ENCODE measurements at regions not wholly inside any gene's neighbourhood (a gene's known extent, or its start where the extent isn't known, plus 50 kb on each side); places are given as distances from the start of the nearest gene placed in this dataset.

GRCh38 chr10:43843321-43844101 lies 194.8 kb upstream of the ZNF32 start:
- 89% methylated on average over 9 of the region's 9 CpGs; no CpG with 5 or more reads in 1 of the 2 experiments for WGBS, 2 experiments (ENCODE audit: extremely low coverage in 1 of 2, insufficient coverage in 1 of 2, insufficient read length in 1 of 2, insufficient replicate concordance in 2 of 2, low coverage in 1 of 2, low lambda C conversion rate in 2 of 2, missing lambda C conversion rate in 1 of 2)
- Histone ChIP-seq H2BK12ac (ENCODE audit: low read depth, low read length) (no peak overlapping the region), H2BK20ac (ENCODE audit: low read length) (no peak overlapping the region), H4K91ac (replicated peaks; ENCODE audit: insufficient read length, low read length) (no peak overlapping the region), H2BK5ac (ENCODE audit: low read depth, low read length) (no peak overlapping the region), H2BK120ac (replicated peaks; ENCODE audit: low read depth, low read length) (no peak overlapping the region), H2AK5ac (ENCODE audit: low read depth, low read length) (no peak overlapping the region), H3K79me1 (ENCODE audit: low read depth, low read length) (no peaks in the 10 kb centered on the region), H3K4ac (replicated peaks; ENCODE audit: insufficient read length, low read depth, low read length) (no peak overlapping the region), H3K18ac (ENCODE audit: extremely low read depth, low read length) (no peak overlapping the region), H3K79me2 (ENCODE audit: control insufficient read depth in 1 of 2, insufficient read depth in 2 of 2, low read length in 2 of 2) (no peaks in the 10 kb centered on the region), H3K14ac (ENCODE audit: insufficient read length) (no peak overlapping the region), H4K5ac (ENCODE audit: insufficient read length, low read depth, low read length) (no peak overlapping the region), H3K4me1 (replicated peaks in 1 of 4; ENCODE audit: control insufficient read depth in 3 of 4, insufficient read depth in 4 of 4, low read length in 3 of 4) (no peaks in the 10 kb centered on the region), H2BK15ac (ENCODE audit: low read length) (no peak overlapping the region), H3K56ac (replicated peaks; ENCODE audit: insufficient read length, low read depth, low read length) (no peak overlapping the region), H2AFZ (ENCODE audit: low read length) (no peak overlapping the region), H3K36me3 (ENCODE audit: control insufficient read depth in 2 of 4, insufficient read depth in 4 of 4, low read length in 3 of 4) (no peaks in the 10 kb centered on the region), H3K23ac (ENCODE audit: insufficient read length) (no peak overlapping the region), H3K27me3 (replicated peaks in 1 of 4; ENCODE audit: control insufficient read depth in 3 of 4, extremely low read depth in 1 of 4, insufficient read depth in 3 of 4, low read length in 3 of 4) (no peaks in the 10 kb centered on the region), H3K23me2 (ENCODE audit: low read depth, low read length) (no peaks in the 10 kb centered on the region; the same call in 1 of the 2 replicates), H3K27ac (ENCODE audit: low read depth, low read length) (no peak overlapping the region), H3K9ac (replicated peaks in 1 of 4; ENCODE audit: extremely low read depth in 1 of 4, low read depth in 3 of 4, low read length in 3 of 4) (no peak overlapping the region), H3K4me2 (ENCODE audit: insufficient read depth in 1 of 2, low read depth in 2 of 2, low read length in 2 of 2) (no peak overlapping the region), H4K8ac (ENCODE audit: extremely low read depth, insufficient read depth, low read length) (no peak overlapping the region), H3K9me3 (ENCODE audit: insufficient read depth in 2 of 2, low read depth in 1 of 2, low read length in 1 of 2) (no peaks in the 10 kb centered on the region), H4K20me1 (replicated peaks in 1 of 2; ENCODE audit: control insufficient read depth in 1 of 2, insufficient read depth in 2 of 2, low read length in 2 of 2) (no peaks in the 10 kb centered on the region), H3K4me3 (ENCODE audit: extremely low read depth in 1 of 4, insufficient read depth in 2 of 4, low read depth in 3 of 4, low read length in 4 of 4) (no peak overlapping the region)
- TF ChIP-seq CHD1 (IDR thresholded peaks at IDR 0.05; ENCODE audit: low read depth, low read length): no peak
- no peak for TF ChIP-seq MAX (IDR thresholded peaks at IDR 0.05)
- TF ChIP-seq POLR2AphosphoS5 (IDR thresholded peaks at IDR 0.05; ENCODE audit: low read depth, low read length): no peak
- TF ChIP-seq NRF1 (IDR thresholded peaks at IDR 0.05; ENCODE audit: low read depth, low read length): no peak
- POLR2A ChIA-PET (ENCODE audit: partially characterized antibody): no interaction called here
- FAIRE-seq (no peak), DNase-seq (ENCODE audit: low read depth in 1 of 2, low spot score in 2 of 2) (no peak)
- CTCF ChIA-PET (ENCODE audit: partially characterized antibody): no interaction called here

Measured in H1 (cell line).